22Rv1 (cell line): ENCODE measurements at regions not wholly inside any gene's neighbourhood (a gene's known extent, or its start where the extent isn't known, plus 50 kb on each side); places are given as distances from the start of the nearest gene placed in this dataset.

Experiments used
- CTCF ChIP-seq: fragments of 450-650 bp; IDR thresholded peaks from 2 replicates; pipeline ENCODE4 v1.5.1; 2017; ENCODE audit warnings: mild to moderate bottlenecking
- ZFX ChIP-seq: fragments of 450-650 bp; IDR thresholded peaks from 2 replicates; pipeline ENCODE4 v1.6.1; 2017; ENCODE audit warnings: antibody characterized with exemption, borderline replicate concordance

- TF ChIP-seq CTCF (no peak), ZFX (no peak)
Observed at GRCh38 chr2:144679942-144680341, 160.0 kb upstream of the ZEB2 start.
